H9 (cell line): ENCODE measurements at regions not wholly inside any gene's neighbourhood (a gene's known extent, or its start where the extent isn't known, plus 50 kb on each side); places are given as distances from the start of the nearest gene placed in this dataset.

Experiments
- DNase-seq: peaks from one replicate; pipeline ENCODE4 v3.0.0-alpha.2; 2017
- H2AFZ ChIP-seq: one replicate; pipeline ENCODE4 v1.6.1; 2013; ENCODE audit warnings: mild to moderate bottlenecking, low read length, control low read depth, moderate library complexity
- H2AK5ac ChIP-seq: 2 replicates; pipeline ENCODE4 v1.6.1; 2013; ENCODE audit warnings: low read length, control low read depth, mixed read lengths; ENCODE audit not compliant: insufficient read length
- H2BK120ac ChIP-seq: one replicate; pipeline ENCODE4 v1.6.1; 2013; ENCODE audit warnings: low read depth, mild to moderate bottlenecking, low read length, control low read depth, inconsistent platforms; ENCODE audit not compliant: poor library complexity, severe bottlenecking
- H2BK12ac ChIP-seq: 2 replicates; pipeline ENCODE4 v1.6.1; 2013; ENCODE audit warnings: low read length, control low read depth, mixed read lengths, low read depth; ENCODE audit not compliant: insufficient read length
- H2BK15ac ChIP-seq: 2 replicates; pipeline ENCODE4 v1.6.1; 2013; ENCODE audit warnings: low read depth, low read length, control low read depth
- H2BK20ac ChIP-seq: one replicate; pipeline ENCODE4 v1.6.1; 2013; ENCODE audit warnings: low read depth, mild to moderate bottlenecking, low read length, control low read depth, inconsistent platforms; ENCODE audit not compliant: poor library complexity, severe bottlenecking
- H2BK5ac ChIP-seq: 2 replicates; pipeline ENCODE4 v1.6.1; 2013; ENCODE audit warnings: low read length, control low read depth, mixed read lengths; ENCODE audit not compliant: insufficient read length
- H3K14ac ChIP-seq: 2 replicates; pipeline ENCODE4 v1.6.1; 2013; ENCODE audit warnings: low read length, control low read depth; ENCODE audit not compliant: insufficient read depth
- H3K18ac ChIP-seq: 2 replicates; pipeline ENCODE4 v1.6.1; 2013; ENCODE audit warnings: low read depth, mild to moderate bottlenecking, mixed read lengths, low read length, control low read depth; ENCODE audit not compliant: insufficient read length
- H3K23ac ChIP-seq: 2 replicates; pipeline ENCODE4 v1.6.1; 2013; ENCODE audit warnings: low read length, control low read depth, mixed read lengths, low read depth; ENCODE audit not compliant: insufficient read length
- H3K23me2 ChIP-seq: 2 replicates; pipeline ENCODE4 v1.6.1; 2013; ENCODE audit warnings: low read depth, mild to moderate bottlenecking, mixed read lengths, low read length, control low read depth; ENCODE audit not compliant: insufficient read length, poor library complexity, severe bottlenecking
- H3K27ac ChIP-seq: 2 replicates; pipeline ENCODE4 v1.5.1; 2013; ENCODE audit warnings: low read length, control low read depth, mixed read lengths, low read depth; ENCODE audit not compliant: insufficient read length
- H3K27me3 ChIP-seq: 2 replicates; pipeline ENCODE4 v1.6.1; 2013; ENCODE audit warnings: low read length, control low read depth, inconsistent platforms; ENCODE audit not compliant: insufficient read depth
- H3K4ac ChIP-seq: 2 replicates; pipeline ENCODE4 v1.6.1; 2013; ENCODE audit warnings: low read depth, mild to moderate bottlenecking, control low read depth, inconsistent platforms, low read length, moderate library complexity
- H3K4me1 ChIP-seq: 2 replicates; pipeline ENCODE4 v1.6.1; 2013; ENCODE audit warnings: low read length, control low read depth, inconsistent platforms; ENCODE audit not compliant: insufficient read depth
- H3K4me2 ChIP-seq: 2 replicates; pipeline ENCODE4 v1.6.1; 2013; ENCODE audit warnings: low read length, control low read depth, mixed read lengths; ENCODE audit not compliant: insufficient read length, insufficient read depth
- H3K56ac ChIP-seq: 2 replicates; pipeline ENCODE4 v1.6.1; 2013; ENCODE audit warnings: low read depth, mild to moderate bottlenecking, mixed read lengths, low read length, control low read depth; ENCODE audit not compliant: insufficient read length
- H3K79me1 ChIP-seq: 2 replicates; pipeline ENCODE4 v1.6.1; 2013; ENCODE audit warnings: low read depth, mild to moderate bottlenecking, moderate library complexity, low read length, control low read depth, inconsistent platforms; ENCODE audit not compliant: insufficient read depth, poor library complexity, severe bottlenecking
- H3K79me2 ChIP-seq: 2 replicates; pipeline ENCODE4 v1.6.1; 2013; ENCODE audit warnings: low read length, control low read depth, inconsistent platforms; ENCODE audit not compliant: insufficient read depth
- H3K9ac ChIP-seq: 2 replicates; pipeline ENCODE4 v1.6.1; 2013; ENCODE audit warnings: low read length, control low read depth, mixed read lengths; ENCODE audit not compliant: insufficient read length; ENCODE audit errors: extremely low read depth
- H3K9me3 ChIP-seq: one replicate; pipeline ENCODE4 v1.6.1; 2013; ENCODE audit warnings: low read depth, low read length, inconsistent platforms; ENCODE audit not compliant: control insufficient read depth
- H3T11ph ChIP-seq: one replicate; pipeline ENCODE4 v1.6.1; 2013; ENCODE audit warnings: mild to moderate bottlenecking, low read length, control low read depth, inconsistent platforms
- H4K20me1 ChIP-seq: one replicate; pipeline ENCODE4 v1.6.1; 2013; ENCODE audit not compliant: control insufficient read depth, insufficient read length, insufficient read depth
- H4K5ac ChIP-seq: 2 replicates; pipeline ENCODE4 v1.6.1; 2013; ENCODE audit warnings: low read depth, mild to moderate bottlenecking, mixed read lengths, low read length, control low read depth; ENCODE audit not compliant: insufficient read length
- H4K8ac ChIP-seq: replicated peaks from 2 replicates; pipeline ENCODE4 v1.6.1; 2013; ENCODE audit warnings: low read length, control low read depth, mixed read lengths, low read depth; ENCODE audit not compliant: insufficient read length
- H4K91ac ChIP-seq: 2 replicates; pipeline ENCODE4 v1.6.1; 2013; ENCODE audit warnings: low read depth, mild to moderate bottlenecking, moderate library complexity, mixed read lengths, low read length, control low read depth; ENCODE audit not compliant: insufficient read length
- H3K27ac Mint-ChIP-seq, 3 experiments: 2 replicates in 2 of 3; 3 replicates in 1 of 3; pipeline ENCODE4 v1.8.0; 2020 to 2021; ENCODE audit warnings: mixed read lengths in 3 of 3, mild to moderate bottlenecking in 1 of 3, moderate library complexity in 1 of 3
- H3K27me3 Mint-ChIP-seq: 2 replicates; pipeline ENCODE4 v1.8.0; 2021; ENCODE audit warnings: low read depth, mild to moderate bottlenecking, moderate library complexity, mixed read lengths
- H3K36me3 Mint-ChIP-seq, 3 experiments: 2 replicates in 2 of 3; 3 replicates in 1 of 3; pipeline ENCODE4 v1.8.0; 2020 to 2021; ENCODE audit warnings: low read depth in 3 of 3, mixed read lengths in 3 of 3; ENCODE audit not compliant: insufficient read depth in 1 of 3
- H3K4me1 Mint-ChIP-seq, 2 experiments: 2 replicates each; pipeline ENCODE4 v1.8.0; 2020; ENCODE audit warnings: mixed read lengths in 2 of 2
- H3K4me3 Mint-ChIP-seq, 2 experiments: 2 replicates in 1 of 2; 3 replicates in 1 of 2; pipeline ENCODE4 v1.8.0; 2020 to 2021; ENCODE audit warnings: mild to moderate bottlenecking in 2 of 2, mixed read lengths in 2 of 2, moderate library complexity in 1 of 2
- H3K9me3 Mint-ChIP-seq, 2 experiments: 2 replicates in 1 of 2; 3 replicates in 1 of 2; pipeline ENCODE4 v1.8.0; 2020; ENCODE audit warnings: mild to moderate bottlenecking in 2 of 2, mixed read lengths in 2 of 2, moderate library complexity in 1 of 2
- CTCF ChIP-seq: fragments of 200-600 bp; sonication (generic); conservative IDR thresholded peaks from 3 replicates; pipeline ENCODE4 v1.8.0; 2021; ENCODE audit warnings: antibody characterized with exemption, mild to moderate bottlenecking
- WGBS: extraction: QIAGEN DNeasy Blood & Tissue Kit; methylation state at CpG from one replicate; pipeline ENCODE4 v1.1.7; 2013; ENCODE audit warnings: missing lambda C conversion rate, low lambda C conversion rate, mixed read lengths; ENCODE audit not compliant: insufficient read length; ENCODE audit errors: extremely low coverage; 5-methylcytosine and 5-hydroxymethylcytosine counted together

- Histone ChIP-seq H4K91ac (no peak overlapping the region), H3K4me2 (no peak overlapping the region), H3K23me2 (no peaks in the 10 kb centered on the region), H2AFZ (no peak overlapping the region), H3K18ac (no peak overlapping the region), H3K27ac (no peak overlapping the region), H3K56ac (no peak overlapping the region), H2AK5ac (no peak overlapping the region), H2BK12ac (no peak overlapping the region), H3K4ac (no peak overlapping the region), H4K5ac (no peak overlapping the region), H3K9me3 (peaks cover 10% of the 10 kb centered on the region), H4K8ac (no peak overlapping the region), H3K23ac (no peak overlapping the region), H3K79me2 (no peaks in the 10 kb centered on the region), H3K14ac (no peak overlapping the region), H2BK5ac (no peak overlapping the region), H2BK120ac (no peak overlapping the region), H2BK15ac (no peak overlapping the region), H3K4me1 (no peaks in the 10 kb centered on the region), H3K9ac (no peak overlapping the region), H2BK20ac (no peak overlapping the region), H3T11ph (no peak overlapping the region), H3K79me1 (no peaks in the 10 kb centered on the region), H4K20me1 (no peaks in the 10 kb centered on the region), H3K27me3 (no peaks in the 10 kb centered on the region)
- DNase-seq = no peak
- Mint-ChIP-seq H3K27me3 (no peaks in the 10 kb centered on the region), H3K4me3 (no peak overlapping the region), H3K36me3 (peaks cover 0 to 5% (median 0%) of the 10 kb centered on the region in 3 experiments; a peak in 5 of 7 replicates), H3K4me1 (peaks cover 0 to 6% of the 10 kb centered on the region in 2 experiments; a peak in 2 of 4 replicates), H3K9me3 (peaks cover 67 to 91% of the 10 kb centered on the region in 2 experiments), H3K27ac (no peak overlapping the region)
- WGBS = no CpG with 5 or more reads among the region's 7 CpGs
- TF ChIP-seq CTCF = no peak
Observed at GRCh38 chr4:189513421-189513820, 427.3 kb upstream of the FRG1 start.
